Germinal center (tissue), 1 donor: ENCODE measurements at regions not wholly inside any gene's neighbourhood (a gene's known extent, or its start where the extent isn't known, plus 50 kb on each side); places are given as distances from the start of the nearest gene placed in this dataset.
"Not testable (repeated sequence)": the region's sequence is repeated elsewhere in the genome, so short reads cannot be mapped to it uniquely, and the experiment has no call there.

Source experiments
- DNase-seq: peaks from one replicate; pipeline ENCODE4 v3.0.0; 2012; ENCODE audit warnings: mixed read lengths, low spot score

GRCh38 chr4:116126794-116127193, 958.6 kb downstream of the TRAM1L1 start:
- DNase-seq: no peak

DNA sequence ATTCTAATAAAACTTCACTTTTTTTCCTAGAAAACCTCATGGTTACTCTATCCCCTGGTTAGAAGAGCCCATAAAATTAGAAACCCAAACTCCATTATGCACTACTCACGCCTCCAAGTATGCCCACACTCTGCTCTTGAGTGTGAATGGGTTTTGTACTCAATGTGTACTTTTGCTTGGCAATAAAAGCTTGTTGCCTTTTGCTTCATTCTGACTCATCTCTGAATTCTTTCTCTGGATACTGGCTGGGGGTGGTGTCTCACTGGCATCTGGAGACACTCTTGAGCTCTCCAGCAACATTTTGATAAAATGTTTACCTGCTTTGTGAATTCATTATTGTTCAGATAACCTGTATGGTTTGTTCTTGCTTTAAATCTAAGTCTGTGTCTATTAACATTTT, 963.3 kb downstream of the TRAM1L1 start:
- DNase-seq: no peak

DNA sequence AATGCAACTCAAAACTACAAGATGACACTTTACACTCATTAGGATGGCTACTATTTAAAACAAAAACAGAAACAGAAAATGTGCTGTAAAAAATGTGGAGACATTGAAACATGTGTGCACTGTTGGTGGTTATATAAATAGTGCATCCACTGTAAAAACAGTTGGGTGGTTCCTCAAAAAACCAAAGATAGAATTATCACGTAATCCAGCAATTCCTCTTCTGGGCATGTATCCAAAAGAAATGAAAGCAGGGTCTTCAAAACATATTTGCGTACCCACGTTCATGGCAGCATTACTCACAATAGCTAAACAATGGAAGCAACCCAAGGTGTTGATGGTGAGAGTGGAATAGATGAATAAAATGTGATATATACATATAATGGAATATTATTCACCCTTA, 967.2 kb downstream of the TRAM1L1 start:
- no peak for DNase-seq

DNA sequence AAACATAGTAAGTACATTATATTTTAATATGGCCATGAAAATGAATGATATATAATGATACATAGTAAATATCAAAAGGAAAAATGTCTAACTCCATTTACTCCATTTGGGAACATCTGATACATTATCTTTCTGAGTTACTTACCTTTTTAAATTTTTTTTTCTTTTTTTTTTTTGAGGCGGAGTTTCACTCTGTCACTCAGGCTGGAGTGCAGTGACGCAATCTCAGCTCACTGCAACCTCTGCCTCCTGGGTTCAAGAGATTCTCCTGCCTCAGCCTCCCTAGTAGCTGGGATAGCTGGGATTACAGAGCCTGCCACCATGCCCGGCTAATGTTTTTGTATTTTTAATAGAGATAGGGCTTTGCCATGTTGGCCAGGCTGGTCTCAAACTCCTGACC, 972.5 kb downstream of the TRAM1L1 start:
- not testable (repeated sequence) for DNase-seq

DNA sequence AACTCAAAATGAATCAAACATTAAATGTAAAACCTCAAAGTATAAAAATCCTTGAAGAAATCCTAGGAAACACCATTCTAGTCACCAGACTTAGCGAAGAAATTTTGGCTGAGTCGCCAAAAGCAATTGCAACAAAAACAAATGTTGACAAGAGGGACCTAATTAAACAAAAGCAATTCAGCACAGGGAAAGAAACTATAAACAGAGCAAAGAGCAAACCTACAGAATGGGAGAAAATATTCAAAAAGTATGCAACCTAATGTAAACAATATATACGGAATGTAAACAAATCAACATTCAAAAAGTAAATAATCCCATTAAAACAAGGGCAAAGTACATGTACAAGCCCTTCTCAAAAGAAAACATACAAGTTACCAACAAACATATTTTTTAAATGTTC, 974.7 kb downstream of the TRAM1L1 start:
- no peak for DNase-seq

DNA sequence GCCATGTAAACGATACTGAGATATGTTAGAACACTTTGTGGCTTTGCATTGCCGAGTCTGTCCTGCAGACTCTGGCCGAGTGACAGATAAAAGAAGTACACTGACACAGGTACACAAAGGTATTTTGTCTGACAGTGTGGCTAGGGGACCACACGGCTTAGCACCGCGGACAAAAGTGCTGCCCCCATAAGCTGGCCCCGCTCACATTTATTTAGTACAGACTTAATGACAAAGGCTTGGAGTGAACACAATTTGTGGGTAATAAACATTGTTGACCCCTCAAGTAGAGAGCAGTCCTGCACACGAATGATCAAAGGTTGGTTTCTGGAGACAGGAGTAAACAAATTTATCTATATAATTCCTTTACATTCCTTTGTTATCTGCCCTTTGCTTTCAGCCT, 976.8 kb downstream of the TRAM1L1 start:
- no peak for DNase-seq

DNA sequence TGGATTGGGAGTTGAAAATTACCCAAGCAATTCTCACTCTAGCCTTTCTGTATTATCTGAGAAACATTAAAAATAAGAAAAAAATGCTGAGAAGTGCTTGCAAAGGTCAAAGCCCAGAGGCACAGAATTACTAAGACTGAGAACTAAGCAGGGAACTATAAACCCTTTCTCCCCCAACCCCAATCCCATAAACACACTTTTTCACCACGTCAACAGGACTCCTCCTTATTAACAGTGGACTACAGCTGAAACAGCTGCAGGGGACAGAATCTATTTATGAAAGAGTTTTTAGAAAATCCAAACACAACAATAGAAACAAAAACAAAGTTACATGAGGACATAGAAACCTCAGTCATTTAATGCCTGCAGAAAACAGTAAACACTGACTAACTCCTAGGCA, 984.1 kb downstream of the TRAM1L1 start:
- no peak for DNase-seq

- no peak for DNase-seq
These were observed 985.8 kb downstream of the TRAM1L1 start for GRCh38 chr4:116099596-116099995.

- not testable (repeated sequence) for DNase-seq
These were observed 983.9 kb upstream of the NDST4 start for GRCh38 chr4:116097353-116097752.

DNA sequence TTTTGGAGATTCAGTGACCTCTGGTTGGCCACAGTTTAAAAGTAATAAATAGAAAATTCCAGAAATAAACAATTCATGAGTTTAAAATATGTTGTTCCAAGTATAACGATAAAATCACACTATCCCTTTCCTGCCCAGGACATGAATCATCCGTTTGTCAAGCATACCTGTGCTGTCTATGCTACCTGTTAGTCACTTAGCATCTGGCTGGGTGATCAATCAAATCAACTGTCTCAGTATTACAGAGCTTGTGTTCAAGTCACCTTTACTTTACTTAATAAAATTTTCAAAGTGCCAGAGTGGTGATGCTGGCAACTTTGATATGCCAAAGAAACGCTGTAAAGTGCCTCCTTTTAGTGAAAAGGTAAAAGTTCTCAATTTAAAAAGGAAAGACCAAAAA, 979.5 kb upstream of the NDST4 start:
- DNase-seq: no peak

DNA sequence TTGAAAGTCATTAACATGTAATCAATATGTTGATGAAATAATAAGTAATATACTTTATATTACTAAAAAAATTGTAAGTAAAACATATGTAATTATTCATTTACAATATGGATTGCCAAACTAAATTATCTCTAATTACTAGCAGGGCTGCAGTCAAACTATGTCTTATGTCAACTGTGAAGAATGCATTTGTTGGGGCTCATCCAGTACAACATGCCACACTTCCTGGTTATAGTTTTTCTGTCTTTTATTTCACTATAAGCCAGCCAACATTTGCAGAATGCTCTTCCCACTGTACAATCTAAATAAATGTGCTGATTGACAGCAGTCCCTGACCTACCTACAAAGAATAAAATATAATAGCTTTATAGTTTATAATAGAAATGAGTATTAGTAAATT, 975.4 kb upstream of the NDST4 start:
- no peak for DNase-seq

- DNase-seq: no peak
These were observed 969.5 kb upstream of the NDST4 start for GRCh38 chr4:116082808-116083366.

DNA sequence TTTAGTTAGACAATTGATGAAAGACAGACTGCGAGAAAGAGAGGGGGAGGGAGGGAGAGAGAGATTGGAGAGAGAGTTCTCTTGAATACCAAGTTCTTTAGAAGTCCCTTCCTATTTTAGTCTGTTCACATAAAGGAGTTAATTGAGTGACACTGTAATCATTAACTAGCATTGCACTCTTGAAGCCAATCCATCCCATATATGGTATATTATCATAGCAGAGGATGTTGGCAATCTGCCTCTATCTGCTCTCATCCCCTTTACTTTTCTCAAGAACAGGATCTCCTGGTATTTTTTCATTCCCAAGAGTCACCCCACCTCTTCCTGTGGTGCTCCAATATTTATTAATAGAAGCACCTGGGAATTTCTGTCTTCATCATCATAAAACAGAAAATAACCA, 959.6 kb upstream of the NDST4 start:
- DNase-seq: no peak

DNA sequence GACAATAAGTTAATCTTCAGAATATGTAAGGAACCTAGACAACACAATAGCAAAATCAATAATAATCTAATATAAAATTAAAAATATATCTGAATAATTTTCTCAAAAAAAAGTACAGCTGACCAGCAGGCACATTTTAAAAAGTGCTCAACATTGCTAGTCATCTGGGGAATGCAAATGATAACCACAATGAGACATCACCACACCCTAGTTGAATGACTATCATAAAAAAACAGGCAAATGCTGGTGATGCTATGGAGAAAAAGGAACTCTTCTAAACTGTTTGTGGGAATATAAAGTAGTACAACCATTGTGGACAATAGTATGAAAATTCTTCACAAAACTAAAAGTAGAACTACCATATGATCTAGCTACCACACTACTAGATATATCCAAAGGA, 956.9 kb upstream of the NDST4 start:
- no peak for DNase-seq

GRCh38 chr4:116066711-116067245, 953.4 kb upstream of the NDST4 start:
- DNase-seq: no peak

- no peak for DNase-seq
These were observed 950.9 kb upstream of the NDST4 start for GRCh38 chr4:116064331-116064730.

DNA sequence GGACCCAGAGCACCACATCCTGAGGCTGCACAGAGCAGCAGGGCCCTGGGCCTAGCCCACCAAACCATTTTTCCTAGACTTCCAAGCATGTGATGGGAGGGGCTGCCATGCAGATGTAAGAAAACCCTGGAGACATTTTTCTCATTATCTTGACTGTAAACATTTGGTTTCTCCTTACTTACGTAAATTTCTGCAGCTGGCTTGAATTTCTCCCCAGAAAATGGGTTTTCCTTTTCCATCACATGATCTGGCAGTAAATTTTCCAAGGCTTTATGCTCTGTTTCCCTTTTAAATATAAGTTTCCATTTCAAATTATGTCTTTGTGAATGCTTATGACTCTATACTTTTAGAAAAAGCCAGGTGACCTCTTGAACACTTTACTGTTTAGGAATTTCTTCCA, 945.9 kb upstream of the NDST4 start:
- no peak for DNase-seq

GRCh38 chr4:116058129-116058528, 944.7 kb upstream of the NDST4 start:
- no peak for DNase-seq

GRCh38 chr4:116055857-116056827, 942.7 kb upstream of the NDST4 start:
- no peak for DNase-seq

DNA sequence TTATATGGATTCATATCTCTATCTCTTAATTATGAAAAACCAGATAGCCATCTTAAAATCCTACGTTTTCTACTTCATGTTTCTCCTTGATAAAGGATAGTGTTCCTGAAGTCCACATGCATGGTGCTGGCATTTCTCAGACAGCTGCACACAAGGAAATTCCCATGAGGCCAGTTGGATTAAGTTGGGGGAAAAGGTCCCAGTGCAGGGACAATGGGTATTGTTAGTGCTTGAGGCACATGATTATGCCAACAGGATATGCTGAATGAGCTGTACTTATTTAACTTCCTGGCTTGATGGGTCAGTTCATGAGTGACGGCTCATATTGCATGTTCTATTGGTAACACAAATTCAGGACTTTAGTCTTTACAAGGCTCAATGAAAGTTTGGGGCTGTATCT, 913.9 kb upstream of the NDST4 start:
- DNase-seq: no peak

GRCh38 chr4:116024954-116025708, 911.7 kb upstream of the NDST4 start:
- no peak for DNase-seq

DNA sequence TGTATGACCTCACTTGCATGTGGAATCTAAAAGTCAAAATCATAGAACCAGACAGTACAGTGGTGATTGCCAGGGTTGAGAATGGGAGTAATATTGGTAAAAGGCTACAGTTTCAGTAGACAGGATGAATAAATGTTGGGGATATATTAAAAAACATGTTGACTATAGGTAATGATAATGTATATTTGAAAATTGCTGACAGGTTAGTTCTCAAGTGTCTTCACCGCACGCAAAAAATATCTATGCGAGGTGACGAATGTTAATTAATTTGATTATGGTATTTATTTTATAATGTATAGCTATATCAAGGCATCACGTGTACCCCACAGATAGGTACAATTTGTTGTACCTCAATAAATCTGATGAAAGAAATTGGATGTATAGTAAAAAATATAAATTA, 909.6 kb upstream of the NDST4 start:
- DNase-seq: no peak
